ENCODE measurements at regions not wholly inside any gene's neighbourhood (a gene's known extent, or its start where the extent isn't known, plus 50 kb on each side); places are given as distances from the start of the nearest gene placed in this dataset.

DNA sequence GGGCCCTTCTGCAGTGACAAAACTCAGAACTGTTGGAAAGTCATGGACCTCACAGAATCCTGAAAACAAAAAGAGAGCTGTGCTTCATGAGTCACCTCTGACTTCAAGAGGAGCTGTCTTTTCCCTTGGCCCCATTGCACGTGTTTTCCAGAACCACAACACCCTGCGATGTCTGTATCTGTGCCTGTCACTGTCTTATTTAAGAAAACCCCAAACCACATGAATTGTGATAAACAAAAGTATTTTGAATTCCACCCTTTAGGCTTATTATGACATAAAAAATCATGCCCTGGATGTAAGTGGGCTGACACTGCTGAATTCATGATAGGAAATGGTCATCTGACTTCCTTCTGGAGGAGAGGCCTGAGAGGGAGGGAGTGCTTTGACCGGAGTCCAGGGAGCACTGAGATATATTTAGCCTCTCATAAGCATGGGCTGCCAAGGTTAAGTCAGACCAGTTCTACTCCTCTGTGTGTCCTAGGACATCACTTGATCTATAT is 96.4 kb upstream of the DUSP22 start:
- DNase-seq (ENCODE audit: low spot score): no peak
- Histone ChIP-seq H3K4me1 (ENCODE audit: insufficient read depth, low read length, poor library complexity, severe bottlenecking) (no peaks in the 10 kb centered on the region), H3K36me3 (ENCODE audit: insufficient read depth, low read length, poor library complexity, severe bottlenecking) (no peaks in the 10 kb centered on the region), H3K27me3 (replicated peaks; ENCODE audit: insufficient read depth, low read depth, low read length, poor library complexity) (no peaks in the 10 kb centered on the region), H3K9me3 (ENCODE audit: low read depth, low read length, poor library complexity, severe bottlenecking) (no peaks in the 10 kb centered on the region), H3K27ac (ENCODE audit: low read depth, low read length, poor library complexity, severe bottlenecking) (no peak overlapping the region), H3K4me3 (ENCODE audit: low read depth, low read length, poor library complexity, severe bottlenecking) (no peak overlapping the region)
- no peak for TF ChIP-seq CTCF (conservative IDR thresholded peaks at IDR 0.05; ENCODE audit: low read depth, low read length)
- TF ChIP-seq EZH2 (IDR thresholded peaks at IDR 0.05; ENCODE audit: borderline replicate concordance, low read depth, low read length, poor library complexity, severe bottlenecking): no peak
- intact Hi-C loops (cut with micrococcal nuclease; ENCODE audit: unreplicated experiment): no loop called here
- ChIA-PET CTCF (no interaction called here), POLR2A (ENCODE audit: low non-redundant PET) (no interaction called here)
- no TSS peak for BruUV-seq (replicated peaks)

DNA sequence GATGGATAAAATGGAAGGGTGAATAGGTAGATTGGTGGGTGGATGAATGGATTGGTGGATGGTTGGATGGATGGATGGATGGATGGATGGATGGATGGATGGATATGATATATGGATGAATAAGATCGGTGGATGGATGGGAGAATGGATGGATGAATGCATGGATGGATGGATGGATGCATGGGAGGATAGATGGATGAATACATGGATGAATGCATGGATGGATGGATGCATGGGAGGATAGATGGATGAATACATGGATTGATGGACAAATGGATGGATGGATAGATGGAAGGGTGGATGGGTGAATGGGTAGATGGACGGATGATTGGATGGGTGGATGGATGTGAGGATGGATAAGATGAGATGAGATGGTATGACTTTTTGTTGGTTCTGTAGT is 95.7 kb upstream of the DUSP22 start:
- Histone ChIP-seq H3K27ac (ENCODE audit: low read depth, low read length, poor library complexity, severe bottlenecking) (no peak overlapping the region), H3K4me1 (ENCODE audit: insufficient read depth, low read length, poor library complexity, severe bottlenecking) (no peaks in the 10 kb centered on the region), H3K4me3 (ENCODE audit: low read depth, low read length, poor library complexity, severe bottlenecking) (no peak overlapping the region), H3K27me3 (replicated peaks; ENCODE audit: insufficient read depth, low read depth, low read length, poor library complexity) (no peaks in the 10 kb centered on the region), H3K36me3 (ENCODE audit: insufficient read depth, low read length, poor library complexity, severe bottlenecking) (no peaks in the 10 kb centered on the region), H3K9me3 (ENCODE audit: low read depth, low read length, poor library complexity, severe bottlenecking) (no peaks in the 10 kb centered on the region)
- CTCF ChIA-PET: no interaction called here
- TF ChIP-seq CTCF (conservative IDR thresholded peaks at IDR 0.05; ENCODE audit: low read depth, low read length) (no peak), EZH2 (IDR thresholded peaks at IDR 0.05; ENCODE audit: borderline replicate concordance, low read depth, low read length, poor library complexity, severe bottlenecking) (no peak)
- no TSS peak for BruUV-seq (replicated peaks)
- intact Hi-C loops (cut with micrococcal nuclease; ENCODE audit: unreplicated experiment): no loop called here
- DNase-seq (ENCODE audit: low spot score): no peak
- POLR2A ChIA-PET (ENCODE audit: low non-redundant PET): no interaction called here

DNA sequence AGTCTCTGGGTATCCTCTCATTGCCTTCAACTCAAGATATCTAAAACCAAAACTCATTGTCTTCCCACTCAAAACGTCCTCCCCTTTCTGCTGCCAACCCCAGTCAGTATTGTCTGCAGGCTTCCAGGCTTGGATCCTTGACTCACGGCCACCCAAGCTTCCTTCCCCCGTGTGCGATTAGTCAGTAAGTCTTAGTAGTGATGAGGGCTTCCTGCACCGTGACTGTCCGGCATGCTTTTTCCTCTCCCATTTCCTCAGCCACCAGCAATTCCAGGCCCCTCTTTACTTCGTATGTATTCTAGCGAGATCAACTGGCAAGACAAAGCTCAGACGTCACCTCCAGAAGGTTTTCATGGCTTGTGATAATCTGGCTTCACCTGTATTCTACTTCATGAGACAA is 88.6 kb upstream of the DUSP22 start:
- H3K27me3 ChIP-seq (replicated peaks; ENCODE audit: insufficient read depth, low read depth, low read length, poor library complexity): no peaks in the 10 kb centered on the region
- no peak overlapping the region for H3K27ac ChIP-seq (ENCODE audit: low read depth, low read length, poor library complexity, severe bottlenecking)
- DNase-seq (ENCODE audit: low spot score): no peak
- ChIA-PET POLR2A (ENCODE audit: low non-redundant PET) (no interaction called here), CTCF (no interaction called here)
- no peaks in the 10 kb centered on the region for H3K4me1 ChIP-seq (ENCODE audit: insufficient read depth, low read length, poor library complexity, severe bottlenecking)
- TF ChIP-seq CTCF (conservative IDR thresholded peaks at IDR 0.05; ENCODE audit: low read depth, low read length) (no peak), EZH2 (IDR thresholded peaks at IDR 0.05; ENCODE audit: borderline replicate concordance, low read depth, low read length, poor library complexity, severe bottlenecking) (no peak)
- intact Hi-C loops (cut with micrococcal nuclease; ENCODE audit: unreplicated experiment): no loop called here
- no peaks in the 10 kb centered on the region for H3K9me3 ChIP-seq (ENCODE audit: low read depth, low read length, poor library complexity, severe bottlenecking)
- H3K4me3 ChIP-seq (ENCODE audit: low read depth, low read length, poor library complexity, severe bottlenecking): no peak overlapping the region
- no peaks in the 10 kb centered on the region for H3K36me3 ChIP-seq (ENCODE audit: insufficient read depth, low read length, poor library complexity, severe bottlenecking)
- no TSS peak for BruUV-seq (replicated peaks)

All from A673 (cell line).